ENCODE measurements at regions not wholly inside any gene's neighbourhood (a gene's known extent, or its start where the extent isn't known, plus 50 kb on each side); places are given as distances from the start of the nearest gene placed in this dataset.
"Not testable (repeated sequence)": the region's sequence is repeated elsewhere in the genome, so short reads cannot be mapped to it uniquely, and the experiment has no call there.

- in situ Hi-C loops (cut with MboI; ENCODE audit: low sequenced_read_pairs), result no loop called here
Measured at GRCh38 chr5:39675676-39676075, 250.9 kb upstream of the DAB2 start.

- in situ Hi-C loops (cut with MboI; ENCODE audit: low sequenced_read_pairs), result no loop called here
Measured at GRCh38 chr5:39674209-39675082, 249.7 kb upstream of the DAB2 start.

DNA sequence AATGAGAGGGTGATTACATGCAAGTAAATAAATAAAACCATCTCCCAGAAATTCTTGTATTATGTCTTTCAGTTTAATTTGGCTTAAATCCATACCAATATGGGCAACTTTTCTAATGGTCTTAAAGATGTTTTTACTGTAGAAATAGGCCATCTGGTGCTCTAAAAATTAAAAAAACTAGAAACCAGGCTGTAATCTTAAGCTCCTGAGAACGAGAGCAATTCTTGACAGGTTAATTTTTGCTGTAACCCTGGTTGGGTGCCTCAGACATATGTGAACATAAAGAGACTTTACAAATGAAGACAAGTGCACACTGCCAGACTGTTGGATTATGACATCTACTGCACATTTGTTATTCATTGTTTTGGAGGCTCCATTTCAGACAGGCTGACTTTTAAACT, 246.8 kb upstream of the DAB2 start:
- in situ Hi-C loops (cut with MboI; ENCODE audit: low sequenced_read_pairs), result no loop called here

DNA sequence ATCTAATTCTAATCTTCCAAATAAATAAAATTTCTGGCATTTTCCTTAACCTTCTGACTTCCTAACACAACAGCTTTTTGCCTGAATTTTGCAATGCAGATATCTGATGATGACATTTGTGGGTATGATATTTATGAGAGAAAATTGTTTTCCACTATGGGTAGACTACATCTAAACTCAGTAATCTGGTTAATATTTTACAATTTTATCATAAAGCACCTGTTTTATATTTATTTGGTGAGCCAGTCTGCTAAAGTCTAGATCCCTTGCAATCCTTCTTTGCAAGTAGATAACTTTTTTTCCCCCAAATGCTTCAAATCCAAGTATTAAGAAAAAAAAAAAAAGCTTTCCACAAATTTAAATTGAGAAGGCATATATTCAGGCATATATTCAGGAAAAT, 246.2 kb upstream of the DAB2 start:
- in situ Hi-C loops (cut with MboI; ENCODE audit: low sequenced_read_pairs), result no loop called here

GRCh38 chr5:39670391-39670790, 245.6 kb upstream of the DAB2 start:
- in situ Hi-C loops (cut with MboI; ENCODE audit: low sequenced_read_pairs), result no loop called here

- in situ Hi-C loops (cut with MboI; ENCODE audit: low sequenced_read_pairs), result no loop called here
Measured at GRCh38 chr5:39668980-39669379, 244.2 kb upstream of the DAB2 start.

- in situ Hi-C loops (cut with MboI; ENCODE audit: low sequenced_read_pairs), result no loop called here
Measured at GRCh38 chr5:39665328-39665727, 240.5 kb upstream of the DAB2 start.

GRCh38 chr5:39662945-39663344, 238.2 kb upstream of the DAB2 start:
- in situ Hi-C loops (cut with MboI; ENCODE audit: low sequenced_read_pairs), result no loop called here

DNA sequence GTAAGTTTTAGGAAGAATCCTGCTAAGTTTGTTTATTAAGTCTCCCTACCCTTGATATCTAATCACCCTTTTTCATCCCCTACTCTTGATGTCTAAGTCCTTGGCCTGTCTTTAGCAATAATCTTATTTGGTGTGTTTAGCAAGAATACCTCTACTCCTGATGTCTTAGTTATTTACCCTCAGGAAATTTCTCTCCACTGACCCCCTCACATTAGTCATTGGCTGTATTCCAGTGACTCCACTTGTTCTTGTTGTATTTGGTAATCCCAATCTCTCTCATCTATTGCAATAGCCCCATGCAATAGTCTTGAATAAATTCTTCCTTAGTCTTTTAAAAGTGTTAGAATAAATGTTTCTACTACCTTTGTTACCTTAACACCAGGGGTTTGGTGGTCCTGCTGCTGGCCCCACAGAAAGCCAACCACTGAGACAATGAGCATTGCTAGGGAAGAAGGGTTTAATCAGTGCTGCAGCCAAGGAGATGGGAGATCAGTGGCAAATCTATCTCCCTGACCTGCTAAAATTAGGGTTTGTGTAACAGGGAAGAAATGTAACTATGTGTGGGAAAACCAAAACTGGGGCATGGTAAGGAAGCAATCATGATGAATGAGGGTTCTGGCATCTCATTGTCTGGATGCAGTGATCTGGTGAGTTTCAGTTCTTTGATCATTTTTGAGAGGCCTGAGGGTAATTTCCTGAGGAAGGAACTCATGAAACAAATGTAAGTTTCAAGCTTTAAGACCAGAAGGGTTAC, 236.4 kb upstream of the DAB2 start:
- in situ Hi-C loops (cut with MboI; ENCODE audit: low sequenced_read_pairs), result no loop called here

- in situ Hi-C loops (cut with MboI; ENCODE audit: low sequenced_read_pairs), result no loop called here
Measured at GRCh38 chr5:39660020-39660419, 235.2 kb upstream of the DAB2 start.

GRCh38 chr5:39658866-39659265, 234.1 kb upstream of the DAB2 start:
- in situ Hi-C loops (cut with MboI; ENCODE audit: low sequenced_read_pairs), result no loop called here

DNA sequence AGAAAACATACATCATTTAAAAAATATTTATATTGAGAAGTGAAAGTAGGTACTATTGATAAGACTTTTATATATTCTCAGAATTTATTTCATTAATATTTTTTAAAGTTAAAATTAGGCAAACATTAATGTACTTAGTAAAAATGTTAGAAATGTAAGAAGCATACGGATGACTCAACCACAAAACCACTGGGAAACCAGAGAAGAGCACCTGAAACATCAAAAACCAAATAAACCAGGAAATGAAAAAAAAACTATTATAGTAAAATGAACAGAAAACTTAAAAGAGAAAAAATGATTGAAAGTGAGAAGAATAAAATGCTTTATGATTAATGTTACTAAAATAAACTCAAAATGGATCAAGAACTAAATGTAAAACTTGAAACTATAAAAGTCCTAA, 233.2 kb upstream of the DAB2 start:
- in situ Hi-C loops (cut with MboI; ENCODE audit: low sequenced_read_pairs), result no loop called here

DNA sequence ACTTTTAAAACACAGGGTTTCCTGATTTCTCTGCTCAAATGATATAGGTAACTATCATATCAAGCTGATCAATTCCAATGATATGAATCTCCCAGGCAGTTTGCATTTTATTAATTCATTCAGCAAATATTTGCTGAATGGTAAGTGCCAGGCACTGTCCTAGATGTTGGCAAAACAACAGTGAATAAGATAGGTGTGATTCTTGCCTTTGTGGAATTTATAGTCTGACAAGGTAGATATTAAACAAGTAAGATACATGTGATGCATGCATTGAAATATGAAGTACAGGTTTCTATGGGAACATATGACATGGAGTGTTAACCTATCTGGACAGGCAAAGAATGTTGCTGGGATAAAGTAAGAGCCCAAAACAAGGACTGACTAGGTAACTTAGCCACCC, 231.8 kb upstream of the DAB2 start:
- in situ Hi-C loops (cut with MboI; ENCODE audit: low sequenced_read_pairs), result no loop called here

GRCh38 chr5:39654715-39655114, 229.9 kb upstream of the DAB2 start:
- in situ Hi-C loops (cut with MboI; ENCODE audit: low sequenced_read_pairs), result no loop called here

- in situ Hi-C loops (cut with MboI; ENCODE audit: low sequenced_read_pairs), result not testable (repeated sequence)
Measured at GRCh38 chr5:39652481-39652880, 227.7 kb upstream of the DAB2 start.

- in situ Hi-C loops (cut with MboI; ENCODE audit: low sequenced_read_pairs), result no loop called here
Measured at GRCh38 chr5:39652036-39652435, 227.3 kb upstream of the DAB2 start.

DNA sequence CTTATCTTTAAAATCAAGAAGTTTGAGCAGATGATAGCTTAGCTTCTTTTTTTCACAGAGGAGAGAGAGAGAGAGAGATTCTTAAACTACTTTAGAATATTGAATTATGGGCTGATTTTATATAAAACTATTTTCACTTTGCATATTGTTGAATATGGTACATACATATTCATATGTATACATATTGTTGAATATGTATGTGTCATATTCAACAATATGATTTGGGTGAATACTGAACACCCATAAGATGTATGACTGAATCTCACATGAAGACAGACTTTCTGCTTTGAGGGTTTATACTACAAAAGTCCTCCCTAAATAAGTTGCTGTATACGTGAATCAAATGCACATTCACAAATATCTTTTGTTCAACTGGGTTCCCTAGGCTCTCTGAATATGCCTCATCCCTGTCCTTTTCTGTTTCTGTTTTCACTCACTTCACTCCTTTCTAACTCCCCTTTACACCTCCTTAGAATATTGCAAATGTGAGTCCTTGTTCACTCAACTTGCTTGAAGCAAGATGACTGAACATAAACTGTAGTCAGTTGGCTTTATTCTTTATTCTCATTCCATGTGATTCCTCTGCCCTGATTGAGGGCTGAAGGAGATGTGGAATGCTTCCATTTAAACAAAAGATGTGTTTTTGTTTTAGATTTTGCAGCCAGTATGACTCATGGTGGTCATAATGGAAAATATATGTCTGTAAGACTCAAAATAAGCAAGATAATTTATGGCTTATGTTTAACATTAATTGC, 225.4 kb upstream of the DAB2 start:
- in situ Hi-C loops (cut with MboI; ENCODE audit: low sequenced_read_pairs), result no loop called here

- in situ Hi-C loops (cut with MboI; ENCODE audit: low sequenced_read_pairs), result no loop called here
Measured at GRCh38 chr5:39648848-39649227, 224.1 kb upstream of the DAB2 start.

- in situ Hi-C loops (cut with MboI; ENCODE audit: low sequenced_read_pairs), result no loop called here
Measured at GRCh38 chr5:39648085-39648847, 223.5 kb upstream of the DAB2 start.

- in situ Hi-C loops (cut with MboI; ENCODE audit: low sequenced_read_pairs), result no loop called here
Measured at GRCh38 chr5:39640552-39640951, 215.8 kb upstream of the DAB2 start.

GRCh38 chr5:39639618-39640089, 214.9 kb upstream of the DAB2 start:
- in situ Hi-C loops (cut with MboI; ENCODE audit: low sequenced_read_pairs), result no loop called here

Data from HL-60/S4 treated with retinoic acid at 250 ng/mL for 4 days and 3 days (cell line).